ENCODE measurements at regions not wholly inside any gene's neighbourhood (a gene's known extent, or its start where the extent isn't known, plus 50 kb on each side); places are given as distances from the start of the nearest gene placed in this dataset.

DNA sequence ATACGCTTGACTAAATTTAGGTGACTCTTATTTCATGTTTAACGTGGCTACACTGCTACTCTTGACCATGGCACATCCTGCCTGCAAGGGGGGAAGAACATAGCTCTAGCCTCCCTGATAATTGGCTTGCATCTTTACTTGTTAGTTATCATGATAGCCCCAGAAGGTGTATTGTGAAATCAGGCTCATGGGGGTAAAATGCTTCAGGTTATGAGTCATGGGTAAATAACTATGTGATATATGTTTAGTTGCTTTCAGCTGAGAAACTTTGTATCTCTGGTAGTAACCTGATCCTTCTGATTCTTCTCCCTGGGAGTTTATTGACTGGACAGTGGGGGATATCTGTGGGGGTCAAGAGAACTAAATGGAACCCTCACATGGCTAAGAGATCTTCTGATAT lies 660.8 kb upstream of the UBE2E2 start:
- no peaks in the 10 kb centered on the region for H3K9me2 ChIP-seq
- CTCF ChIA-PET, result interaction anchor here (0.9 kb wide), 1 partner anchor 21 kb away, joined by 3 read pairs; no protein-coding TSS in a partner anchor
- DNase-seq, result no peak
- peaks cover 0 to 8% of the 10 kb centered on the region in 2 experiments; a peak in 2 of 4 replicates for H3K4me1 ChIP-seq (ENCODE audit: control insufficient read depth in 1 of 2, insufficient read depth in 2 of 2, low read depth in 1 of 2, low read length in 1 of 2)
- POLR2A ChIA-PET, result no interaction called here
- no peak overlapping the region for H3K4me3 ChIP-seq (ENCODE audit: low read depth in 2 of 2, low read length in 1 of 2)
- H4K20me1 ChIP-seq (ENCODE audit: insufficient read depth), result no peaks in the 10 kb centered on the region
- H3F3A ChIP-seq (replicated peaks; ENCODE audit: insufficient read depth), result no peaks in the 10 kb centered on the region
- H3K9me3 ChIP-seq, result no peaks in the 10 kb centered on the region
- no peak overlapping the region for H3K9ac ChIP-seq
- H3K36me3 ChIP-seq (replicated peaks in 1 of 2; ENCODE audit: control insufficient read depth in 1 of 2, insufficient read depth in 2 of 2, low read length in 1 of 2), result no peaks in the 10 kb centered on the region
- no peaks in the 10 kb centered on the region for H3K79me2 ChIP-seq (ENCODE audit: insufficient read depth)
- no peak overlapping the region for H2AFZ ChIP-seq (ENCODE audit: low read depth)
- H3K27me3 ChIP-seq (ENCODE audit: insufficient read depth), result no peaks in the 10 kb centered on the region
- TF ChIP-seq GABPA (IDR thresholded peaks at IDR 0.05; ENCODE audit: low read depth), result no peak
- TF ChIP-seq MEF2A (IDR thresholded peaks at IDR 0.05; ENCODE audit: borderline replicate concordance, low read depth), result no peak
- TF ChIP-seq JUND (IDR thresholded peaks at IDR 0.05), result no peak
- no peak for TF ChIP-seq REST (IDR thresholded peaks at IDR 0.05; ENCODE audit: low read depth, low read length)
- no peak for TF ChIP-seq ZBTB33 (IDR thresholded peaks at IDR 0.05; ENCODE audit: borderline replicate concordance, low read depth)
- no peak for TF ChIP-seq USF1 (IDR thresholded peaks at IDR 0.05; ENCODE audit: borderline replicate concordance, low read depth)
- TF ChIP-seq RCOR1 (IDR thresholded peaks at IDR 0.05; ENCODE audit: low read length), result no peak
- TF ChIP-seq MAX (IDR thresholded peaks at IDR 0.05; ENCODE audit: low read depth), result no peak
- TF ChIP-seq TAF1 (IDR thresholded peaks at IDR 0.05; ENCODE audit: borderline replicate concordance, low read depth, low read length), result no peak
- TF ChIP-seq, protein P1, sequence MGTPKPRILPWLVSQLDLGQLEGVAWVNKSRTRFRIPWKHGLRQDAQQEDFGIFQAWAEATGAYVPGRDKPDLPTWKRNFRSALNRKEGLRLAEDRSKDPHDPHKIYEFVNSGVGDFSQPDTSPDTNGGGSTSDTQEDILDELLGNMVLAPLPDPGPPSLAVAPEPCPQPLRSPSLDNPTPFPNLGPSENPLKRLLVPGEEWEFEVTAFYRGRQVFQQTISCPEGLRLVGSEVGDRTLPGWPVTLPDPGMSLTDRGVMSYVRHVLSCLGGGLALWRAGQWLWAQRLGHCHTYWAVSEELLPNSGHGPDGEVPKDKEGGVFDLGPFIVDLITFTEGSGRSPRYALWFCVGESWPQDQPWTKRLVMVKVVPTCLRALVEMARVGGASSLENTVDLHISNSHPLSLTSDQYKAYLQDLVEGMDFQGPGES (IDR thresholded peaks at IDR 0.05; ENCODE audit: low read depth, low read length), result no peak
- TF ChIP-seq, protein P2, sequence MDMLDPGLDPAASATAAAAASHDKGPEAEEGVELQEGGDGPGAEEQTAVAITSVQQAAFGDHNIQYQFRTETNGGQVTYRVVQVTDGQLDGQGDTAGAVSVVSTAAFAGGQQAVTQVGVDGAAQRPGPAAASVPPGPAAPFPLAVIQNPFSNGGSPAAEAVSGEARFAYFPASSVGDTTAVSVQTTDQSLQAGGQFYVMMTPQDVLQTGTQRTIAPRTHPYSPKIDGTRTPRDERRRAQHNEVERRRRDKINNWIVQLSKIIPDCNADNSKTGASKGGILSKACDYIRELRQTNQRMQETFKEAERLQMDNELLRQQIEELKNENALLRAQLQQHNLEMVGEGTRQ (IDR thresholded peaks at IDR 0.05; ENCODE audit: borderline replicate concordance, low read depth, low read length), result no peak
- TF ChIP-seq TEAD4 (IDR thresholded peaks at IDR 0.05; ENCODE audit: borderline replicate concordance, insufficient read depth), result no peak
- TF ChIP-seq GATA2 (CRISPR knock-in tag; IDR thresholded peaks at IDR 0.05), result no peak
- H3K27ac ChIP-seq (ENCODE audit: low read depth in 2 of 2, low read length in 1 of 2), result no peak overlapping the region
- H3K4me2 ChIP-seq, result no peak overlapping the region
- 44% methylated on average over 2 of the region's 2 CpGs for WGBS (ENCODE audit: low lambda C conversion rate)

Measured in SK-N-SH (cell line).